Right lobe of liver (tissue), 4 donors: ENCODE measurements at regions not wholly inside any gene's neighbourhood (a gene's known extent, or its start where the extent isn't known, plus 50 kb on each side); places are given as distances from the start of the nearest gene placed in this dataset.

Experiments
- POLR2A ChIP-seq: fragments of 450-650 bp; IDR thresholded peaks from one replicate; pipeline ENCODE4 v1.6.1; 2017; ENCODE audit warnings: antibody characterized with exemption, mild to moderate bottlenecking
- TF ChIP-seq, protein P1 (sequence below), 4 donors: fragments of 200-600 bp in 3 of 4; fragments of 450-650 bp in 1 of 4; IDR thresholded peaks; one replicate each; pipeline versions ENCODE4 v1.5.1 to v1.8.0; 2016 to 2022; ENCODE audit warnings: antibody characterized with exemption in 4 of 4, mild to moderate bottlenecking in 2 of 4
- donor health status: DM: no; HTN: no; CAD: no.
- donor health status: DM: no; HTN: no; CAD: no.
- donor health status: DM: no; HTN: yes; CAD: no.

DNA sequence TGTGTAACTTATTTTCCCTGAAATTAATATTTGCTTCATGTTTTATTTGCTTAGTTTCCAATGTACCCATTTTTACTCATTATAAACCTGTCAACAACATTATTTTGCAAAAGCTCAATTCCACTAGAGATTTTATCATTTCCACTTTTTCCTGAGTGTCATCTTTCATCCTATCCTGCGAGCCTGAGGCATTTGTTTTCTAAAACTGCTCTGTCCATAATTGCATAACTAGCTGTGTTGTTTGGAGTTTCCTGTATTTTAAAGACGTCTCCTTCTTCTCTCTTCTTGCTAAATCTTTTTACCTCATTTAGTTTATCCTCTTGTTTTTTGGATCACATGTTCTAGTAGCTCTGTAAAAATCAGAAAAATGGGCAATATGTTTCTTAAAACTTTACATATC lies 332.7 kb upstream of the NOVA1 start:
- TF ChIP-seq, protein P1, sequence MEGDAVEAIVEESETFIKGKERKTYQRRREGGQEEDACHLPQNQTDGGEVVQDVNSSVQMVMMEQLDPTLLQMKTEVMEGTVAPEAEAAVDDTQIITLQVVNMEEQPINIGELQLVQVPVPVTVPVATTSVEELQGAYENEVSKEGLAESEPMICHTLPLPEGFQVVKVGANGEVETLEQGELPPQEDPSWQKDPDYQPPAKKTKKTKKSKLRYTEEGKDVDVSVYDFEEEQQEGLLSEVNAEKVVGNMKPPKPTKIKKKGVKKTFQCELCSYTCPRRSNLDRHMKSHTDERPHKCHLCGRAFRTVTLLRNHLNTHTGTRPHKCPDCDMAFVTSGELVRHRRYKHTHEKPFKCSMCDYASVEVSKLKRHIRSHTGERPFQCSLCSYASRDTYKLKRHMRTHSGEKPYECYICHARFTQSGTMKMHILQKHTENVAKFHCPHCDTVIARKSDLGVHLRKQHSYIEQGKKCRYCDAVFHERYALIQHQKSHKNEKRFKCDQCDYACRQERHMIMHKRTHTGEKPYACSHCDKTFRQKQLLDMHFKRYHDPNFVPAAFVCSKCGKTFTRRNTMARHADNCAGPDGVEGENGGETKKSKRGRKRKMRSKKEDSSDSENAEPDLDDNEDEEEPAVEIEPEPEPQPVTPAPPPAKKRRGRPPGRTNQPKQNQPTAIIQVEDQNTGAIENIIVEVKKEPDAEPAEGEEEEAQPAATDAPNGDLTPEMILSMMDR (IDR thresholded peaks at IDR 0.05) = no peak
- no peak for TF ChIP-seq POLR2A
